ENCODE measurements at regions not wholly inside any gene's neighbourhood (a gene's known extent, or its start where the extent isn't known, plus 50 kb on each side); places are given as distances from the start of the nearest gene placed in this dataset.
"Not testable (repeated sequence)": the region's sequence is repeated elsewhere in the genome, so short reads cannot be mapped to it uniquely, and the experiment has no call there.

DNA sequence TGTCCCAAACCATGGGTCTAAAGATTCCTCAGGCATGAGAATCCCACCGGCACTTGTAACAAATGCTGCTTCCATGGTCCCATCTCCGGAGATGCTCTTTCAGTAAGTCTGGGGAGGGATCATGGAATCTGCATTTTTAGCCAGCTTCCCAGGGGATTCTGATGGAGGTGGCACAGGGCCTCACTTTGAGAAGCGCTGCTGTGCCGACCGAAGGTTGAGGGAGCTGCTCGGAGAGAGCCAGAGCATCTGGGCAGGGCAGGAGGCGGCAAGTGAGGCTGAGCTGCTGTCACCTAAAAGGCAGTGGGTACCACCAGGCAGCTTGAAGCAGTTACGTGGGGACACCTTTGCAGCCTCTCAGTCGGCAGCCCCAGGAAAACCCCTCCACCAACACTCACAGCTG lies 100.2 kb upstream of the CDYL start:
- no peak for DNase-seq

DNA sequence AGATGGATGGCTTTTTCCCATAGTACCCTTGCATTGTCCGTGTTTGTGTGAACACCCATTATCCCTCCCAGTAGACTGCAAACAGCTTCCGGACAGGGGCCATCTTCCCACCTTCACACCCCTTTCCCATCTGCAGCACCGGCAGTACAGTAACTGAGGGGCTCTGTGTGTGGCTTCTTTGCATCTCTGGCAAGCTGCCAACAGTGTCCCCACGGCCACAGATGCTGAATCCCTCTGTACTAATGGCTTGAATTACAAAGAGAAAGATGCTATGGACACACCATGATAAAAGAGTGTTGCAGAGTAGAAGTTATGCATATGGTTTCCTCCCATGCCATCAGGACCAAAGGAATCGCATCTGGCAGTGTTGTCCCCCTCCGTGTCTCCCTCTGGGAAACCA lies 101.1 kb upstream of the CDYL start:
- no peak for DNase-seq

DNA sequence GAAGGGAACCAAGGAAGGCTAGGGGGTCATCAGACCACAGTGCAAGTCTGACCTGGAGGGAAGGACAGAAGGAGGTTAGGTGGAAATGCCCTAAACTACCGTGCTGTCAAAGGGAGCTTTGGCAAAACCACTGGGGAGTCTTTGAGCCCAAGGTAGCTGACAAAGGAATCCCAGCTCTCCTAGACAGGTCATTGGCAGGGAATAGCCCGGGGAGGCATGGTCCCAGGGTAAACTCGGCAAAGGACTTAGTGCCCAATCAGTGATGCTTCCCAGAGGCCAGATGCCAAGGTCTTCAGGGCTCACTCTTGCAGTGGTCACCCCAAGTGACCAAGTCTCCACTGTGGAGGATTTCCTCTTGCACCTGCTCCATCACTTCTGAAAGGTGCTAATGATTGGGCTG lies 102.3 kb upstream of the CDYL start:
- DNase-seq: no peak

DNA sequence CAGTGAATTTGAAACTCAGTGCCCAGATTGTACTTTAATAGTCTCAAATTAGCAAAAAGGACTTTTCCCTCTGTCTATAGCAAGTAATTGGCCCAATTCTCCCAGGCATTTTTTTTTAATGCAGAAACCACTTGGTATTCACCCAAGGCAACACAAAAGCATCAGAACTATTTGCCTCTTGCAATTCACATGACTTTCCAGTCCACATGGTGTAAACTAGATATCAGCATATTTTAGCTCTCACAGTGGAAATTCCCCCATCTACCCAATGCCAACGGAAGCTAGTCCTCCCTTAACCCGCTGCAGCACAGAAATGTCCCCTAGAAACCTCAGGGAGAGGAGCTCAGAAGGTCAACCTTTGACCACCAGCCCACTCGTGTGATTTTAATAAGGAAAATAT lies 103.4 kb upstream of the CDYL start:
- no peak for DNase-seq

DNA sequence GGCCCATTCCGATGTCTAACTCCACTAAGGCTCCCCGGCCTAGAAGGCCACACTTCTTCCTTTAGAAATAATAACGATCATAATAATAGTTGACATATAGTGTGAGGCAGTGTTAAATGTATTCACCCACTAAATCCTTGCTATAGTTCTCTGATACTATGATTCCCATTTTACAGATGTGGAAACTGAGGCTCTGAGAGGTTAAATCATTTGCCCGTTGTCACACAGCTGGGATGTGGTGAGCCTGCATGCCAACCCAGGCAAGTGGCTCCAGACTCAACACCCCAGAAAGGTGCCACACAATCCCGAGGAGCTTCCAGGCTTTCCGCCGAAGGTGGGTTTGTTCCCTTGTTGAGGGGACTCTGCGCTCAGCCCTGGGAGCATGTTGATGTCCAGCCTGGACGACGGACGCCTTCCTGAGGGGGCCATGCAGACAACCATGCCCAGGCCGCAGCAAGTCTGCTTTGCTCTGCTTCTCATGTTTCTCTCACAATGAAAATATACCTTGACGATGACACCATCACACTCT lies 104.6 kb upstream of the CDYL start:
- no peak for DNase-seq

DNA sequence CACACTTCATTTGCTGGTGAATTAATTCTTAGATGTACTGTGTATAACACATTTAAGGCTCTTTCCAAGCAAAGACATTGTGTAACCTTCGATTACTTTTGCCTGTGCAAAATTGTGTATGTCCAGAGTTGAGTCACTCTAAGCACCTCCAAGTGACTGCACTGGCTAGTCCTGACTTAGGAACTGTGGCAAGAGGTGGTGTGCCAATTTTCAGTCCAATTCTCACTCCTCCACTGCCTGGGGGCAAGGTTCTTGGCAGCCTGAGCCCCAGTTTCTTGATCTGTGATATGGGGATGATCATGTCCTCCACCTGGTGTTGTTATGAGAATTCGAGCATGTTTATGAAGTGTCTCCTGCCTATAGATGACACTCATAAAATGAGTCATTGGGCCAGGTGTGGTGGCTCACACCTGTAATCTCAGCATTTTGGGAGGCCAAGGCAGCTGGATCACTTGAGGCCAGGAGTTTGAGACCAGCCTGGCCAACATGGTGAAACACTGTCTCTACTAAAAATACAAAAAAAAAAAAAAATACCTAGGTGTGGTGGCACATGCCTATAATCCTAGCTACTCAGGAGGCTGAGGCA lies 105.3 kb upstream of the CDYL start:
- no peak for DNase-seq

DNA sequence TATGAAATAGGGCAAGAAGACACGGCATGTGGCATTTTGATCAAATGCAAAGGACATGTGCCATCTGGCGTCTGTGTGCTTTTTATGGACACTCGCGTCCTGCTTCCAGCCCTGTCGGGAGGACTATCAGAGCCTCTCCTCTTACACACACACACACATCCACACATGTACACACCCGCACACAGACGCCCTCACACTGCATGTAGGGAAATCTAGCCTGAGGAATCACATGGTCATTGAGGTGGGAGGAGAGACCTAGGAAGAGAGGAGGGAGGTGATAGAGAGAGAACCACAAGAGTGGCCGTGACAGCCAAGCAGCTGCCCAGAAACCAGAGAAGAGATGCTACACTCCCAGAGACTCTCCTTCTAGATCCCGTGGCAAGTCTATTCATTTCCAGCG lies 105.9 kb upstream of the CDYL start:
- no peak for DNase-seq

DNA sequence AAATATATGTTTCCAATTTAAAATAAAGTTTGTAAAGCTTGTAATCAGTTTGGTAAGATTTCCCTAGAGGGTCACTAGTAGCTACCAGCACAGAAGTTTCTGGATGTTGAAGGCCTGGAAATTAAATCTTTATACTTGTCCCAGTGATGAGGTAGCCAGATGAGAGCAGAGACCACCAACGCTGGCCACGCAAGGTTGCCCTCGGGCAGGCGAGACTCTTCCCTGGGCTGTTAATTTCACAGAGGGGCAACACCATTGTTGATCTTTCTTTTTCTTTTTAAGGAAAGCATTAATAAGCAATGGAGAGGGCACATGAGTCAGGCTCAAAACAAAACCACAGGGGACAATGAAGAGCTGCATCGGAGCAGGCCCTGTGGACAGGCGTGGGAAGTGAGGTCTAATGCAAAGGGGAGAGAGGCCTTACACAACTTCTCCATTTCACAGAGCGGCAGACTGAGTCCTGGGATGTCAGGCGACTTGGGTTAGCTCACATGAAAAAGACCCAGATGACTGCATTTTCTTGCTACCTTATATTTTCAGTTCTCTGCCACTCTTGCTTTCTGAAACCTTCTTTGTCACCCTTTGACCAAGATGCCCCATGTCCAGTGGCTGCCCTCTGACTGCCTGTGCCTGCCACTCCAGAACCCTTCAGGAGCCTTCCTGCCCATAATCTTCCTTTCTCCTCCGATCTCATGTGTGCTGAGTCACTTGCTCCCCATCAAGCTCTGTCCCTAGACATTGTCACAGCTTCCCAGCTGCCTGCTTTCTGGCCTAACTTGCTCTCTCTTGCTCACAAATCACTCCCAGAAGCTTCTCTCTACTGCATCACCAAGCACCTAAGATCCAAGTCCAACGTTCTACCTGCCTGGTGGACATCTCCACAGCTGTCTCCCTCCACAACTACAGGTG lies 107.7 kb upstream of the CDYL start:
- DNase-seq: no peak

DNA sequence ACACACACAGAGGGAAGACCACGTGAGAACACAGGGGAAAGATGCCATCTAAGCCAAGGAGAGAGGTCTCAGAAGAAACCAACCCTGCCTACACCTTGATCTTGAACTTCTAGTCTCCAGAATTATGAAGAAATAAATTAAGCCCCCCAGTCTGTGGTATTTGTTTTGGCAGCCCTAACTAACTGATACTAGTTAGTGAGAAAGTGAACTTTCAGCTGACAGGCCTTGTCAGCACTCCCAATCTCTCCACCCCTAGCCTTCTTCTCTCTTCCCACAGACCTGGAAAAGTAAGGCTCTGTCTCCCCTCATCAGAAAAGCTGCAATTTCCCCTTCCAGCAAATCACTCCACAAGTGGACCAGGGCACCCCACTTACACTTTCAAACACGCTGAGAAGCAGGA lies 108.6 kb upstream of the CDYL start:
- DNase-seq: no peak

DNA sequence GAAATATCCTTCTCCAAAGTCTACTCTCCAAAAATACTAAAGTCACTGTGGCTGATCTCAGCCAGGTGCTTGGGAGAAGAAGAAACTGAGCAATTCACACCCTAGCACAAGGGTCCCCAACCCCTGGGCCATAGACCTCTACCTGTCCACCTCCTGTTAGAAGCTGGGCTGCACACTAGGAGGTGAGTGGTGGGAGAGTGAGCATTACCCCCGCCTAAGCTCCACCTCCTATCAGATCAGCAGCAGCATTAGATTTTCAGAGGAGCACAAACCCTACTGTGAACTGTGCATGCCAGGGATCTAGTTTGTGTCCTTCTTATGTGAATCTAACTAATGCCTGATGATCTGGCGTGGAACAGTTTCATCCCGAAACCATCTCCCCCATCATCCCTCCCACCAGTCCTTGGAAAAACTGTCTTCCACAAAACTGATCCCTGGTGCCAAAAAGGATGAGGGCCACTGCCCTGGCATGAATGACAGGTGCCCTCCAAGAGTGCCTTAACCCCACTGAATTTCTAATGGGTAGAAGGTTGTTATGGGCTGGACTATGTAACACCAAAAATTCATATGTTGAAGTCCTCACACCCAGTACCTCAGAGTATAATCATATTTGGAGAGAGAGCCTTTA lies 109.2 kb upstream of the CDYL start:
- no peak for DNase-seq

DNA sequence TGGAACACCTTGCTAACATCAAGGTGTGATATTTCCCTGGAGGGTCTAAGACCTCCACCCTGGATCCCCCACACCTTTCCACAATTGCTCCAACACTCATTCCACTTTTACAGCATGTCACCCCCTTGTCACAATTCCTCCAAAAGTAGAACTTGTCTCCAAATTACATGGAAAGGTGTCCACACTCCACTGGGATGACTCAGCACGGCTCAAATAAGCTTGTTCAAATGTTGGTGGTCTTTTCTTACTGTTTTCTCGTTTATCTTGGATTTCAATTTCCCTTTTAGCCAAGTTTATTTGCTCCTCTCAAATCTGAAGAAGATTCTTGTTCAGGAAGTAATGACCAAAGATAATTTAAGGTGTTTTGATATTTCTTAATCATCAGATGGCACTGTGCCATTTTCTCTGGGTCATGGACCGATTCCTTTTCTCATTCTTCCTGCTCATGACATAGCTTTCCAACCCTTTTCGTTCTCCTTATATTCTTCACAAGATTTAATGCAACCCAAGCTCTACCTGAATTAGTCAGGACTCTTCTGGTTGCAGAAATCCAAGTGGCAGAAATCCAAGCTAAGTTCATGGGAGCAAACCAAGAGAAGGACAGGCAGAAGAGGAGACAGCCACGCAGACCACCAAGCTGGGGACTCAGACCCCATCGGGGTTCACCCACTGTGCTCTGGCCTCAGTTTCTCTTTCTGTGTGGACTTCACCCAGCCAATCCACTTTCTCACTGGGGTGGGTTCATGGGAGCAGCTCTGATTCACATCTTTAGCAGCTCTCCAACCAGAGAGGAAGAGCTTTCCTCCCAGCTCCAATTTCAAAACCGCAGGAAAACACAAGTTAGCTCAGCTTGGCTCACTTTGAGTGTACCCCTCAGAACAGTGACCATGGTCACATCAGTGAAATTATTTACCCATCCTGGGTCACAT lies 110.5 kb upstream of the CDYL start:
- no peak for DNase-seq

DNA sequence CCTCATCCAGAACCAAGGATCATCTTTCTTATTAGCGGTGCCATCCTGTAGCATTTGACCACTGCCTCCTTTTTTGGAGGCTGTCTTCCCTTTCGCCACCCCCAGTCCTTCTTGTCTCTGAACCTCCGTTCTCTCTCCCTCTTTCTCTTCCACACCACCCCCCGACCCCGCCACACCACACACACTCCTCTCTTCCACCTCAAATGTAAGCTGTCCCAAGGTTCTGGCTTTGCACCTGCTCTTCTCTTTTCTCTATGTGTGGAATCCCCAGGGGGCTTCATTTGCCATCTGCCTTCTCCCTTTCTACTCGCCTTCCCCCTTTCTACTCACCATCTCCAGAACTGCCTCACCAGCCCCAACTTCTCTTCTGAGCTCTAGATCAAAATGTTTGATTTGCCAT lies 111.3 kb upstream of the CDYL start:
- DNase-seq: no peak

DNA sequence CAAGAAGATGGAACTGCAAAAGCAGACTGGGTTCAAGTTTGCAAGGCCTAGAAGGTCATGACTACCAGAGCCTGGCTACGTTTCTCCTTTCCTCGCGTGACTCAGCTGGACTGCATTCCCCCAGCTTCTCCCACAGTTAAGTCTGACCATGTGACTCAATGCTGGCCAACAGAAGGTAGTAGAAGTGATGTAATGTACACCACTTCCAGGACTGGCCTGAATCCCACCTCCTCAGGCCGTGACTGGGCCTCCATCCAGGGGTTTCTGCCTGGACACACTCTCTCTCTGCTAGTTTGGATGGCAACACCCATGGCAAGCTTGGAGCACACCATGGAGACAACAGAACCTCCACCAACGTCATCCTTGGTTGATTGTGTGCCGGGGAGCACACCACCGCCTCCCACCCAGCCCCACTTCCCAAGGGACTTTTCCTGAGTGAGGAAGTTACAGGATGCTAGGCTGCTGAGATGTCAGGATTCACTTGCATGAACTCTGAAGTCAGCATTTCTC lies 112.0 kb upstream of the CDYL start:
- DNase-seq: no peak

DNA sequence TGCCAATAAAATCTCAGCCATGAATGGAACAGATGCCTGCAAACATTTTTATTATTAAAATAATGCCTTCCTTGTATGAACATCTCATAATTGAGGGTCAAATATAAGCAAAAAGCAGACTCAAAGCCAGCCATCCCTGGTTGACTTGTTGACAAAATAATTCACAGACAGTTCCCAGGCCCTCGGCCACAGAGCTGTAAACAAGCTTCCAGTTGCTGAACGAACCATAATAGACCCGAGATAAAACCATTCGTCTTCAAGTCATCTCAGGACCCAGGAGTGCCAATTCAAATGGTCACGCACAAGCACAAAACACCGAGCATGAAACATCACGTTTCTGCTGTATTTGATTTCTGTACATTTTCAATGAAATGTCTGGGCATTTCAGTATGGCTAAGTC lies 113.3 kb upstream of the CDYL start:
- no peak for DNase-seq

DNA sequence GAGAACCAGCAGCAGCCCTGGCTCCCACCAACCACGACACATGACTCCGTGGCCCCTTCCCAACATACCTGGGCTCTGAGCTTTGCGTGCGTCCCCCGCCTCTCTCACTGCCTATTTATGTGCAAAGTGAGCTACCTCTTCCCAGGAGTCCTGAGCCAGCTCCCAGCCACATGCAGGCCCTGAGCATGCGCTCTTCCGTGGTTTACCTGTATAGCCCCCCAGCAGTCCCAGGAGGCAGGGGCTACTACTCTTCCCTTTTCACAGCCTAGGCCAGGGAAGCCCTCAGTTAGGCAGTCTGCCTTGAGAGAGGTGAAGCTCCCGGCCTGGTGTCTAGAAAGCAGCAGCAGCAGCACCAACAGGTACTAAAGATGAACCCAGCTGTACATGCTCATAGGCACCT lies 114.8 kb upstream of the CDYL start:
- DNase-seq: no peak

DNA sequence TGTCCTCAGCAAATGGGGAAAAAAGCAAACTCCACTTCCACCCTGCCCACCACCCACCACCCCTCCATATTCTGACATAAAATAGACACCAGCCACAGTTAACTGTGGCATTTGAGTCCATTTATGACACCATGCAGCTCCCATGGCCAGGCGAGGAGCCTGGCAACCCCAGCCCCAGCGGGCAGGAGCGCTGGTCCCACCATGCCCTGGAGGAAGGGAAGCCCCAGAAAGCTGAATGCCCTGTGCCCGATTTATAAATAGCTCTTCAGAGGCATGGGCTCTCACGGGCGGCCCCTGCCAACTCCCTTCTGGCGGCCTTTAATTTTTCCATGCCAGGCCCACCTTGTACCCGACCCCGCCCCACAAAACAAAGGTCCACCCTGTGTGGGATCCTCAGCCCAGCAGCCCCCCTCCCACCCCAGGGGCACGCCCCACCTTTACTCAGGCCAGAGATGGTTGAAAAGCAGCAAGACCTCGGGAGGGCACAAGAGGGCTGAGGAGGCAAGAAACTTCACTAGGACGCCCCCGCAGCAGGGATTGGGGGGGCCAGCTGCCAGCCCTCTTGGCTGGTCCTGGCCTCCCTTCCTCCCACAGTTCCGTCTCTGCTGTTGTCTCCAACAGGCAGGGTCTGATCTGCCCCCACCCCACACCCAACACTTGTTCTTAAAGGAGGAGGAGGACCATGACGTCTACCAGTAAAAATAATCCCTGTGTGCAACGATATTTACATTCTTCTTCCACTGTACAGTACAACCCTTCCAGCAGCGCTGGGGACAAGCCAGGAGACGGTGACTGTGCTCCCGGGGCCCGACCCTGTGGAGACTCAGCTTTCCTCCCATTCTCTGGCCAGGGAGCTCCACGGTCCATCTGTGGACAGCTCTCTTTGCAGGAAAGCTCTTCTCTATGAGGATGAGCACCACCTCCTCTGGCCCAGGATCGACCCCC lies 115.6 kb upstream of the CDYL start:
- DNase-seq: no peak

DNA sequence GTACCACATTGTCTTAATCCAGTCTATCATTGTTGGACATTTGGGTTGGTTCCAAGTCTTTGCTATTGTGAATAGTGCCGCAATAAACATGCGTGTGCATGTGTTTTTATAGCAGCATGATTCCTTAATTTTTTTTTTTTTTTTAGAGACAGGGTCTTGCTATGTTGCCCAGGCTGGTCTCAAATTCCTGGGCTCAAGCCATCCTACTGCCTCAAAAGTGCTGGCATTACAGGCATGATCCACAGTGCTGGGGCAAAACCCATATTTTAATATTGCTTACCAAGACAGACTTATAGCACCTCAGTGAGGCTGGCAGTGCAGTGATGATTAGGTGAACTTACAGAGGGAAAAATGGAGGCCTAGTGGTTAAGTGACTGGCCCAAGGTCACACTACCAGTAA lies 116.5 kb upstream of the CDYL start:
- DNase-seq: not testable (repeated sequence)

DNA sequence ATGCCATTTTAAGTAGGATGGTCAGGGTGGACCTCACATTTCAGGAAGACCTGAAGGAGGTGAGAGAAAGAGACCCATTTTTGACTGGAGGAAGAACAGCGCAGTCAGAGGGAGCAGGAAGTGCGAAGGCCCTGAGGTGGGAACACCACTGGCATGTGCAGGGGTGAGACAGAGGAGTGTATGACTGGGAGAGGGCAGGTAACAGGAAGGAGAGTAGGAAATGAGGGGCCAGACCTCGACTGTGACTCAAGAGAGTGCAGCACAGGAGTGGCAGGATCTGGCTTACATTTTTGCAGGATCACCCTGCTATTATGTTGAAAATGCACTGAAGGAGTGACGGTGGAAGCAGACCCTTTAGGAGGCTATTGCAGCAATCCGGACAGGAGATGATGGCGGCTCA lies 117.7 kb upstream of the CDYL start:
- no peak for DNase-seq

DNA sequence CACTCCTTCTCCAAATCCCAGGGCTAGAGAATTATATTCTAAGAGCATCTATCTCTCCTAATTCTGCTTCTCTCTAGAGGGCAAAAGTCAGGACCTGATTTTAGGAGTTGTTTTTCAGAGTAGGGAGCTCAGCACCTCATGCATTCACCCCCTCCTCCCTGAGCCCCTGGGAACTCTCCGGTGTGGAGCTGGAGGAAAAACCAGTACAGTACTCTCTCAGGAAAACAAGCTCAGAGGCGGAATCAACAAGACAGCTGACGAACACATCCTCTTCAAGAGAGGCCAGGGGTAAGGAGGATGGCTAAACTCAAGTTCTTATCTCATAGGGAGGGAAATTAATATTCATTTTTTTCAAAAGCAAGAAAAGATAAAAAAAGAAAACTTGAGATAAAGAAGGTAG lies 120.1 kb upstream of the CDYL start:
- no peak for DNase-seq

DNA sequence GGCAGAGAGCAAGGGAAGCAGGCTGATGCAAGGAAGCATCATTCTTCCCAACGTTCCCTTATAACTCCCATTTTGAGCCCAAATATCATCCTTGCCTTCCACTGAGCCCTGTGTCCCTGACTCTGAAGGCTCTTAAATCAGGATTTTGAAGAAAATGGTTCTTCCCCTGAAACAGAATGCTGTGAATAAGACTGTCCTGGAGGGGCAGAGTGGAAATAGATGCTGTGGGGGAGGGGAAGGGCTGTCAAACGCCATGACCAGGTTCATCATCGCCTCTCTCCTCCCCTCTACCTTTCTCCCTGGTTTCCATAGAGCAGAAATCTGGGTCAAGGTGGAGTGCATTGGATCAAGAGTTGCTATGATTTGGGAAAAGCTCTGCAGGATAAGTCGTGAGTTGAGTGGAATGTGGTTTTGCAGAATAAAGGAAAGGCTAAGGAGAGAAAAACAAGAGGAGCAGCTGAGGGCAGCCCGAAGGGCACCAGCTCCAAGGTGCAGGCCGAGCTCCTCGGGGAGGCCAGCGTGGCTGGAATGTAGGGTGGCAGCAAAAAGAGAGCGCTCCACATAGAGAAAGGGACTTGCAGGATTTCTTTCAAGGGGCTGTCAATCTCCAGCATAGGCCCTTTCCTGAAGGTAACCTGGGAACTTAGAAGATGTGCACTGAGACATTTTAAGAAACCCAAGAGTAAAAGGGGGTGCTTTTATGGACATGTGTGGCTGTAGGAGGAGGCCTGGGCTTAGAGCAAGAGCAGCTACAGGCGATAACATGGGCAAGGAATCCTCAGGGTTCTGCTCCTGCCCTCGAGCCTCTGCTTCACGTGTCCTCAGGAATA lies 120.8 kb upstream of the CDYL start:
- no peak for DNase-seq

DNA sequence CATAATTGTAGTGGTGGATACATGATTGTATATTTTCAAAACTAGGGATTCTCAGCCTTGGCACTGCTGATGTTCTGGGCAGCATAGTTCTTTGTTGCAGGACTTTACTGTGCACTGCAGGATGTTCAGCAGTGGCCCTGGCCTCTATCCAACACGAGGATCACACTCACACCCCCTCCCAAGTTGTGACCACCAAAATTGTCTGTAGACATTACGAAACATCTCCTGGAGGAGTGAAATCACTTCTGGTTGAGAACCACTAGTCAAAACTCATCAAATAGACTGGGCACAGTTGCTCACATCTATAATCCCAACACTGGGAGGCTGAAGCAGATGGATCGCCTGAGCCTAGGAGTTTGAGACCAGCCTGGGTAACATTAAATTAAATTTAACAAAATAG lies 123.1 kb upstream of the CDYL start:
- no peak for DNase-seq

All from CD4-positive, alpha-beta T cell treated with Interleukin-6 for 4 hours (primary cell).